ACC112 (cell line): ENCODE measurements at regions not wholly inside any gene's neighbourhood (a gene's known extent, or its start where the extent isn't known, plus 50 kb on each side); places are given as distances from the start of the nearest gene placed in this dataset.
A peak's percentile ranks its signal among the peaks of the same experiment; 100 is the strongest.

ENCODE experiments used
- H2AFZ ChIP-seq: fragments of 200-600 bp; sonication (generic); one replicate; pipeline ENCODE4 v1.6.0; 2017; ENCODE audit warnings: antibody characterized with exemption, low read length; ENCODE audit not compliant: unreplicated experiment
- H3K27ac ChIP-seq: fragments of 200-600 bp; sonication (generic); 2 replicates; pipeline ENCODE4 v1.5.1; 2014; ENCODE audit warnings: low read depth, mild to moderate bottlenecking, antibody characterized with exemption, low read length, moderate library complexity
- H3K27me3 ChIP-seq: fragments of 200-600 bp; sonication (generic); 2 replicates; pipeline ENCODE4 v1.6.1; 2014; ENCODE audit warnings: mild to moderate bottlenecking, antibody characterized with exemption, low read length, moderate library complexity, mixed read lengths; ENCODE audit not compliant: insufficient read depth
- H3K36me3 ChIP-seq: fragments of 200-600 bp; sonication (generic); 2 replicates; pipeline ENCODE4 v1.6.1; 2016; ENCODE audit warnings: mild to moderate bottlenecking, antibody characterized with exemption, low read length, moderate library complexity, mixed read lengths; ENCODE audit not compliant: insufficient read depth
- H3K4me1 ChIP-seq: fragments of 200-600 bp; sonication (generic); one replicate; pipeline ENCODE4 v1.6.1; 2016; ENCODE audit warnings: low read length, mixed read lengths; ENCODE audit not compliant: insufficient read depth, unreplicated experiment, control insufficient read depth
- H3K4me3 ChIP-seq: fragments of 200-600 bp; sonication (generic); 2 replicates; pipeline ENCODE4 v1.5.1; 2014; ENCODE audit warnings: mild to moderate bottlenecking, low read depth, low read length
- H3K79me2 ChIP-seq: fragments of 200-600 bp; sonication (generic); one replicate; pipeline ENCODE4 v1.6.0; 2016; ENCODE audit warnings: low read length; ENCODE audit not compliant: control insufficient read depth, unreplicated experiment, insufficient read depth

- no peaks in the 10 kb centered on the region for H3K79me2 ChIP-seq
- no peaks in the 10 kb centered on the region for H3K36me3 ChIP-seq
- peak overlapping the region; percentile 61; the same call in 1 of the 2 replicates for H3K27ac ChIP-seq
- H3K27me3 ChIP-seq, result no peaks in the 10 kb centered on the region
- no peak overlapping the region for H3K4me3 ChIP-seq
- H2AFZ ChIP-seq, result no peak overlapping the region
- peaks cover 36% of the 10 kb centered on the region for H3K4me1 ChIP-seq
Measured at GRCh38 chr9:129469188-129469987, 151.5 kb downstream of the C9orf50 start.

GRCh38 chr9:129467739-129468666, 152.9 kb downstream of the C9orf50 start:
- peaks cover 26% of the 10 kb centered on the region for H3K4me1 ChIP-seq
- no peak overlapping the region for H3K27ac ChIP-seq

GRCh38 chr9:129467004-129467588, 153.8 kb downstream of the C9orf50 start:
- Histone ChIP-seq H3K4me3 (no peak overlapping the region), H2AFZ (no peak overlapping the region), H3K79me2 (no peaks in the 10 kb centered on the region), H3K27ac (no peak overlapping the region), H3K36me3 (no peaks in the 10 kb centered on the region), H3K4me1 (peaks cover 26% of the 10 kb centered on the region), H3K27me3 (no peaks in the 10 kb centered on the region)

More at GRCh38 chr9:129467739-129468666, 152.9 kb downstream of the C9orf50 start:
- no peak overlapping the region for H2AFZ ChIP-seq
- no peak overlapping the region for H3K4me3 ChIP-seq
- H3K79me2 ChIP-seq, result no peaks in the 10 kb centered on the region
- no peaks in the 10 kb centered on the region for H3K27me3 ChIP-seq
- H3K36me3 ChIP-seq, result no peaks in the 10 kb centered on the region

GRCh38 chr9:129465834-129466535, 154.9 kb downstream of the C9orf50 start:
- no peaks in the 10 kb centered on the region for H3K79me2 ChIP-seq
- no peak overlapping the region for H3K27ac ChIP-seq
- H2AFZ ChIP-seq, result no peak overlapping the region
- H3K27me3 ChIP-seq, result no peaks in the 10 kb centered on the region
- no peak overlapping the region for H3K4me3 ChIP-seq
- no peaks in the 10 kb centered on the region for H3K36me3 ChIP-seq
- peaks cover 29% of the 10 kb centered on the region for H3K4me1 ChIP-seq

GRCh38 chr9:129464972-129465833, 155.7 kb downstream of the C9orf50 start:
- Histone ChIP-seq H3K36me3 (no peaks in the 10 kb centered on the region), H2AFZ (no peak overlapping the region), H3K4me1 (peaks cover 27% of the 10 kb centered on the region), H3K4me3 (no peak overlapping the region), H3K27me3 (no peaks in the 10 kb centered on the region), H3K27ac (no peak overlapping the region), H3K79me2 (no peaks in the 10 kb centered on the region)

GRCh38 chr9:129463994-129464393, 156.9 kb downstream of the C9orf50 start:
- no peaks in the 10 kb centered on the region for H3K36me3 ChIP-seq
- no peaks in the 10 kb centered on the region for H3K79me2 ChIP-seq
- H3K4me3 ChIP-seq, result no peak overlapping the region
- H3K27ac ChIP-seq, result no peak overlapping the region
- no peaks in the 10 kb centered on the region for H3K27me3 ChIP-seq
- H2AFZ ChIP-seq, result no peak overlapping the region
- H3K4me1 ChIP-seq, result peaks cover 35% of the 10 kb centered on the region

- Histone ChIP-seq H3K36me3 (no peaks in the 10 kb centered on the region), H3K27ac (no peak overlapping the region), H3K79me2 (no peaks in the 10 kb centered on the region), H3K27me3 (no peaks in the 10 kb centered on the region), H3K4me1 (peaks cover 40% of the 10 kb centered on the region), H3K4me3 (no peak overlapping the region), H2AFZ (no peak overlapping the region)
Measured at GRCh38 chr9:129463477-129463876, 157.4 kb downstream of the C9orf50 start.

GRCh38 chr9:129462360-129462759, 158.5 kb downstream of the C9orf50 start:
- Histone ChIP-seq H3K4me1 (peaks cover 44% of the 10 kb centered on the region), H3K27ac (no peak overlapping the region), H2AFZ (no peak overlapping the region), H3K36me3 (no peaks in the 10 kb centered on the region), H3K4me3 (no peak overlapping the region), H3K27me3 (no peaks in the 10 kb centered on the region), H3K79me2 (no peaks in the 10 kb centered on the region)

- H3K36me3 ChIP-seq, result no peaks in the 10 kb centered on the region
- H3K27ac ChIP-seq, result peak overlapping the region; percentile 98
- peaks cover 39% of the 10 kb centered on the region for H3K4me1 ChIP-seq
- no peaks in the 10 kb centered on the region for H3K79me2 ChIP-seq
- no peaks in the 10 kb centered on the region for H3K27me3 ChIP-seq
- H3K4me3 ChIP-seq, result peak overlapping the region; percentile 76
- H2AFZ ChIP-seq, result peak overlapping the region; percentile 61
Measured at GRCh38 chr9:129460323-129461261, 160.3 kb downstream of the C9orf50 start.
